Activated CD4-positive, alpha-beta T cell treated with anti-CD3 and anti-CD28 coated beads, Interleukin-2, amount 50 U/mL, for 24 hours (primary cell): ENCODE measurements at regions not wholly inside any gene's neighbourhood (a gene's known extent, or its start where the extent isn't known, plus 50 kb on each side); places are given as distances from the start of the nearest gene placed in this dataset.

ENCODE experiments used
- DNase-seq, 2 donors: peaks; one replicate each; pipeline ENCODE4 v3.0.0-alpha.2; 2020; ENCODE audit warnings: low read depth in 1 of 2, low spot score in 1 of 2

- no peak for DNase-seq
These were observed 60.1 kb upstream of the MED9 start for GRCh38 chr17:17416400-17417360.

GRCh38 chr17:17417718-17418181 is 59.0 kb upstream of the MED9 start:
- DNase-seq: no peak

GRCh38 chr17:17419166-17419565 is 57.6 kb upstream of the MED9 start:
- DNase-seq: no peak

- DNase-seq: no peak
These were observed 57.2 kb upstream of the MED9 start for GRCh38 chr17:17419631-17420030.

- DNase-seq: no peak
These were observed 56.7 kb upstream of the MED9 start for GRCh38 chr17:17420082-17420481.

GRCh38 chr17:17420561-17421269 is 56.1 kb upstream of the MED9 start:
- DNase-seq: no peak

- no peak for DNase-seq
These were observed 55.2 kb upstream of the MED9 start for GRCh38 chr17:17421346-17422216.

GRCh38 chr17:17422217-17422610 is 54.6 kb upstream of the MED9 start:
- no peak for DNase-seq

- DNase-seq: no peak
These were observed 54.2 kb upstream of the MED9 start for GRCh38 chr17:17422641-17423040.

- no peak for DNase-seq
These were observed 53.1 kb upstream of the MED9 start for GRCh38 chr17:17423656-17424055.

- no peak for DNase-seq
These were observed 52.2 kb upstream of the MED9 start for GRCh38 chr17:17424552-17424951.

GRCh38 chr17:17425005-17425404 is 51.8 kb upstream of the MED9 start:
- DNase-seq: no peak

GRCh38 chr17:17425591-17425990 is 51.2 kb upstream of the MED9 start:
- no peak for DNase-seq

GRCh38 chr17:17426184-17426583 is 50.6 kb upstream of the MED9 start:
- no peak for DNase-seq
